Cardiac fibroblast (primary cell): ENCODE measurements at regions not wholly inside any gene's neighbourhood (a gene's known extent, or its start where the extent isn't known, plus 50 kb on each side); places are given as distances from the start of the nearest gene placed in this dataset.
"Not testable (repeated sequence)": the region's sequence is repeated elsewhere in the genome, so short reads cannot be mapped to it uniquely, and the experiment has no call there.

Experiments
- DNase-seq, 2 donors: peaks; one replicate each; pipeline versions ENCODE4 v3.0.0 to v3.0.0-alpha.2; 2010; ENCODE audit warnings: low read depth in 2 of 2
- H3K4me3 ChIP-seq, 2 donors: replicated peaks in 1 of 2; 1 replicate in 1 of 2; 2 replicates in 1 of 2; pipeline ENCODE4 v1.5.1; 2011; ENCODE audit warnings: low read depth in 2 of 2, low read length in 2 of 2, mild to moderate bottlenecking in 2 of 2, moderate library complexity in 1 of 2
- TF ChIP-seq, protein P1 (sequence below): IDR thresholded peaks from one replicate; pipeline ENCODE4 v1.5.1; 2011; ENCODE audit warnings: low read depth, mild to moderate bottlenecking, low read length, inconsistent platforms

DNA sequence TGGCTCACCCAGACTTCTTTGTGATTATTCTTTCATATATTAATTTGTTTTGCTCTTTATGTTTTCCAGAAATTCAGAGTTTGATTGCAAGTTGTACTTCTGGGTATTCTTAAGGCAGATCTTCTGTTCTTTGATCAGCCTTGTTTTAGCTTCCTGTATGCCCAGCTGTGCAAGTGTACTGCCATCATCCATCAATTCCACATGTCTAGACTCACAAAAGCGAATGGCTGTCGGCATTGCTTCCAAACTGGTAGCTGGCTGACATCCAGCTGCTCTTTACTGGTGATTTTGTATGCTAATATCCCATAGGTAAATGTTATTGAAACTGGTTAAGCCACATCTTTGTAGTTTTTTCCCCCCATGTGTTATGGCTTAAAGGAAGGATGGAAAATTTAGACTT lies 1084.8 kb upstream of the CITED2 start:
- TF ChIP-seq, protein P1, sequence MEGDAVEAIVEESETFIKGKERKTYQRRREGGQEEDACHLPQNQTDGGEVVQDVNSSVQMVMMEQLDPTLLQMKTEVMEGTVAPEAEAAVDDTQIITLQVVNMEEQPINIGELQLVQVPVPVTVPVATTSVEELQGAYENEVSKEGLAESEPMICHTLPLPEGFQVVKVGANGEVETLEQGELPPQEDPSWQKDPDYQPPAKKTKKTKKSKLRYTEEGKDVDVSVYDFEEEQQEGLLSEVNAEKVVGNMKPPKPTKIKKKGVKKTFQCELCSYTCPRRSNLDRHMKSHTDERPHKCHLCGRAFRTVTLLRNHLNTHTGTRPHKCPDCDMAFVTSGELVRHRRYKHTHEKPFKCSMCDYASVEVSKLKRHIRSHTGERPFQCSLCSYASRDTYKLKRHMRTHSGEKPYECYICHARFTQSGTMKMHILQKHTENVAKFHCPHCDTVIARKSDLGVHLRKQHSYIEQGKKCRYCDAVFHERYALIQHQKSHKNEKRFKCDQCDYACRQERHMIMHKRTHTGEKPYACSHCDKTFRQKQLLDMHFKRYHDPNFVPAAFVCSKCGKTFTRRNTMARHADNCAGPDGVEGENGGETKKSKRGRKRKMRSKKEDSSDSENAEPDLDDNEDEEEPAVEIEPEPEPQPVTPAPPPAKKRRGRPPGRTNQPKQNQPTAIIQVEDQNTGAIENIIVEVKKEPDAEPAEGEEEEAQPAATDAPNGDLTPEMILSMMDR, result no peak
- no peak for DNase-seq
- H3K4me3 ChIP-seq, result no peak overlapping the region

DNA sequence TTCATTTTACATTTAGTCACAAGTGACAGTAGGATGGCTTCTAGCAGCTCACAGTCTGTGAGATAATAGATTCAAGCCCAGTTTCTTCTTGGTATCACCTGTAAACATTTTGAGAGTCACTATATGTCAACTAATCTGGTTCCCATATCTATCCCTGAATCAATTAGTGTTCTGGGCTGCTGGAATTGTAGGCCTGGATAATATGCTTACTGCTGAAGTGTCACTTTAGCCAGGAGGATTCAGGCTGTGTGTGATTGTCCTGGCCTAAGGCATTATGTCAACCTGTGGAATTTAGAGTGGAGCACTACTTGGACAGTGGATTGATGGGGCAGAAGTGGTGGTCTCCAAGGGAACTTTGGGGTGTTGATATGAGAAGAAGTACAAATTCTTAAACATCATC lies 1071.8 kb upstream of the CITED2 start:
- H3K4me3 ChIP-seq, result no peak overlapping the region
- DNase-seq, result no peak
- TF ChIP-seq, protein P1, result no peak

DNA sequence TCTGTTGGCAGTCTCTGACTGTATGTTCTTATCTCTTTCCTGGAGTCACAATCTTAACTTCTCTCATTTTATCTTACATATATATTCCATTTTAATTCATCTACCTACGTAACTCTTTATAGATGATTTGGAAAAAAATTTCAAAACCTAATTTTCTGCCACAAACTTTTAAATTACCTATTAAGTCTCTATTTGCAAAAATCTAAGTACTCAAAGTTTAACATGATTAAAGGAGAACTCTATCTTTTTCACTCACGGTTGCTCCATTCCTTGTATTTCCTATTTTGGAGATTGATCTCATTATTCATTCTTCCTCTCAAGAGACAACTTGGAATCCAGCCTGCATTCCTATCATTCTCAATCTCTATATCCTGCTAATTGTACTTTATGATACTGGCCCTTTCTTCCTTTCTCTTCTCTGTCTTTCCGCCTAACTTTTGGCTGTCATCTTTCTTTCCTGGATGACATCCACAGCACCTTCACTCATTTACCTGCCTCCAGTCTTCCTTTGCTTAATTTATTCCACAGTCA lies 1071.1 kb upstream of the CITED2 start:
- TF ChIP-seq, protein P1, result no peak
- no peak overlapping the region for H3K4me3 ChIP-seq
- peak; percentile 67 to 83 for DNase-seq

DNA sequence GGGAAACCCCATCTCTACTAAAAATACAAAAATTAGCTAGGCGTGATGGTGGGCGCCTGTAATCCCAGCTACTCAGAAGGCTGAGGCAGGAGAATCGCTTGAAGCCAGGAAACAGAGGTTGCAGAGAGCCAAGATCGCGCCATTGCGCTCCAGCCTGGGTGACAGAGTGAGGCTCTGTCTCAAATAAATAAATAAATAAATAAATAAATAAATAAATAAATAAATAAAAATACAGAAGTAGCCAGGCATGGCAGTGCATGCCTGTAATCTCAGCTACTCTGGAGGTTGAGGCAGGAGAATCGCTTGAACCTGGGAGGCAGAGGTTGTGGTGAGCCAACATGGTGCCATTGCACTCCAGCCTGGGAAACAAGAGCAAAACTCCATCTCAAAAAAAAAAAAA lies 1068.7 kb upstream of the CITED2 start:
- H3K4me3 ChIP-seq, DNase-seq: not testable (repeated sequence)

DNA sequence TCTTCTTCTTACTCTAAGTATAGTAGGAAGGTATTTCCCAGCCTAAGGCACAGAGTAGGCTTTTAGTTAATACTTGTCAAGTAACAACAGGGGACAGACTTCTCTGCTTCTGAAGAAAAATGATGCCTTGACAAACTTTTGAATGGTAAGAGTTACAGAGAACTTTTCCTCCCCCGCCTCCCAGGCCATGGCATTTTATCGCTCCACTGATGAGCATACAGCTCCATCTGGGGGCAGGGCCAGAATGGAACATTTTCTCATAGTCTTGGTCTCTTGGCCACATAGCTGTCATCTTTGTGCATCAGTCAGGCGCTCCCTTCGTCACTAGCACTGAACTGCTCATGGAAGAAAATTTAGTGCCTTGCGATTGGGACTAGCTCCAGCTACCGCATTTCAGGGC lies 1066.8 kb upstream of the CITED2 start:
- DNase-seq, result peak; percentile 71 to 87
- TF ChIP-seq, protein P1, result peak; percentile 28

DNA sequence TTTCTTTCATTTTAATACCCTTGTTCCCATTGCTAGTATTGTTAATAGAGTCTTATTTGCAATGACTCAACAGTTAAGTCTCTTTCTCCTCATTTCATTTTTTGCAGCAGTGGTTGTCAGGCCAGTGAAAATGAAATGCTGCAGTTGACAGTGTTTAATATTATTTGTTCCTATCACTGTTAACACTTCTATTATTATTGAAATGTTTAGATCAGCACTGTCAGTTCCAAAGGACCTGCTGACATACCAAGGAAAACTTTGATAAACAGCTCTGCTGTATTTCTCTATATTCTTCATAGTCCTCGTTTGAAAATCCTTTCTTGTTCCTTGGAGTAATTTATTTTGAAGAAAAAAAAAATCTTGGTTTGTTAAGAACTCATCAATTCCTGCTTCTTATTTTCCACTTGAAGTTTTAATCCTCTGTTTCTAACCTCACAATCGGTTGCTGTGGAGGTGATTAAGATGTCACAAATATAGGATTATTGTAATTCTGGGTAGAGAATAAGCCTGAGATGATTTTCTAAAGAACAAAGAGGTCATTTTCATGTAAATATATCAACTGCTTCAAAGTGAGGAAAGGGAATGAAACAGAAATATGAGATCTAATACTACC lies 1065.9 kb upstream of the CITED2 start:
- TF ChIP-seq, protein P1, result no peak
- H3K4me3 ChIP-seq, result no peak overlapping the region
- DNase-seq, result peak in 1 of 2 donors; percentile 13

More for the DNA sequence above, 1066.8 kb upstream of the CITED2 start:
- H3K4me3 ChIP-seq, result no peak overlapping the region

DNA sequence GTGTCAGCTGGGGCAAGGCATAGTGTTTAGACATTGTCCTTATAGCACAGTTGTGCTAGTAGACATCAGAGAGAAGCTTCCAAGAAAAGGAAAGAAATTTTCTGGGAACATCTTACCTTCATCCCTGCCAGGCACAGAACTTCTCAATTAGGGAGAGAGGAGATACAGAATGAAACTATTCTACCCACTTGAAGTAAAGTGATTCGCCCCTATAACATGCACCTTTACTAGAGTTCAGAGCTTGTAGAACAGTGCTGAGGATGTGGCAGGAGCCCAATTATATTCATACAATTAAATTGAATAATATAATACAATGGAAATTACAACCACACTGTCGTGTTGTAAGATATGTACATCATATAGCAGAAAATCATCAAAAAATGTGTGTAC lies 1063.9 kb upstream of the CITED2 start:
- TF ChIP-seq, protein P1, result no peak
- peak in 1 of 2 donors; percentile 37 for DNase-seq
- no peak overlapping the region for H3K4me3 ChIP-seq
